K562 (cell line): ENCODE measurements at regions not wholly inside any gene's neighbourhood (a gene's known extent, or its start where the extent isn't known, plus 50 kb on each side); places are given as distances from the start of the nearest gene placed in this dataset.

Source experiments
- ATAC-seq: fragments of 200-7000 bp; cut with Tn5 transposase; 3 replicates; pipeline ENCODE4 v1.9.1; 2020; ENCODE audit warnings: moderate library complexity
- BruUV-seq: library from RNA; stranded (reverse); fragments of 400-500 nt; replicated peaks from 2 replicates; lab custom pipeline; 2021; lab: Mats Ljungman, UMichigan
- CTCF ChIA-PET: fragments of 300-600 bp; formaldehyde crosslinking; extraction: SDS; loops from one replicate; lab custom pipeline; 2021; ENCODE audit warnings: low intra/inter-chr PET ratio; lab: Yijun Ruan, JAX
- POLR2A ChIA-PET: fragments of 300-600, 350-650 bp; sonication (Branson Sonifier 250); formaldehyde crosslinking; extraction: SDS; loops from one replicate; lab custom pipeline; 2021; ENCODE audit warnings: antibody characterized with exemption, inconsistent platforms; lab: Yijun Ruan, JAX
- DNase-seq, 4 experiments: peaks; one replicate each; pipeline versions ENCODE4 v3.0.0 to v3.0.0-alpha.2; 2011 to 2018; ENCODE audit warnings: low spot score in 3 of 4, mixed read lengths in 3 of 4; ENCODE audit errors: extremely low read depth in 1 of 4
- FAIRE-seq: peaks from 2 replicates; lab custom pipeline; 2011; peaks lifted over from hg19 to GRCh38; lab: Jason Lieb, UNC
- H2AFZ ChIP-seq: 2 replicates; pipeline ENCODE4 v1.6.0; 2011; ENCODE audit warnings: low read depth, low read length, control low read depth, inconsistent platforms
- H3K27ac ChIP-seq: fragments of 200-600 bp; 3 replicates; pipeline ENCODE4 v1.8.0; 2011; ENCODE audit warnings: low read depth, mild to moderate bottlenecking, control low read depth, inconsistent platforms, low read length, moderate library complexity, mixed read lengths; ENCODE audit errors: extremely low read depth
- H3K27me3 ChIP-seq, 2 experiments: fragments of 300-600 bp in 1 of 2; 2 replicates in 1 of 2; 3 replicates in 1 of 2; pipeline versions ENCODE4 v1.6.0 to v1.8.0; 2011; ENCODE audit warnings: inconsistent platforms in 2 of 2, low read length in 2 of 2, mild to moderate bottlenecking in 1 of 2, mixed read lengths in 1 of 2, moderate library complexity in 1 of 2; ENCODE audit not compliant: control insufficient read depth in 2 of 2, insufficient read depth in 2 of 2
- H3K36me3 ChIP-seq: fragments of 300-600 bp; 3 replicates; pipeline ENCODE4 v1.8.0; 2011; ENCODE audit warnings: mild to moderate bottlenecking, low read length, inconsistent platforms; ENCODE audit not compliant: control insufficient read depth, insufficient read depth
- H3K4me1 ChIP-seq, 2 experiments: fragments of 200-600 bp in 1 of 2; replicated peaks in 1 of 2; 2 replicates in 1 of 2; 3 replicates in 1 of 2; pipeline versions ENCODE4 v1.5.1 to v1.8.0; 2011; ENCODE audit warnings: inconsistent platforms in 2 of 2, low read length in 2 of 2, mild to moderate bottlenecking in 1 of 2, mixed read lengths in 1 of 2, moderate library complexity in 1 of 2; ENCODE audit not compliant: control insufficient read depth in 2 of 2, insufficient read depth in 2 of 2
- H3K4me2 ChIP-seq: 2 replicates; pipeline ENCODE4 v1.6.1; 2011; ENCODE audit warnings: low read length, control low read depth, inconsistent platforms, mixed read lengths; ENCODE audit not compliant: insufficient read depth
- H3K4me3 ChIP-seq: fragments of 200-600 bp; sonication (generic), shearing (Covaris generic); 2 replicates; pipeline ENCODE4 v1.5.1; 2016; ENCODE audit warnings: control low read depth, inconsistent platforms
- H3K79me2 ChIP-seq: fragments of 200-600 bp; 3 replicates; pipeline ENCODE4 v1.8.0; 2011; ENCODE audit warnings: low read length, inconsistent platforms; ENCODE audit not compliant: control insufficient read depth, insufficient read depth
- H3K9ac ChIP-seq, 2 experiments: 2 replicates each; pipeline versions ENCODE4 v1.6.0 to v1.6.1; 2011; ENCODE audit warnings: low read depth in 2 of 2, low read length in 2 of 2, control low read depth in 1 of 2, inconsistent platforms in 1 of 2, mild to moderate bottlenecking in 1 of 2, mixed read lengths in 1 of 2; ENCODE audit not compliant: insufficient read depth in 1 of 2
- H3K9me1 ChIP-seq: one replicate; pipeline ENCODE4 v1.6.0; 2011; ENCODE audit warnings: inconsistent platforms, mild to moderate bottlenecking, low read length, moderate library complexity; ENCODE audit not compliant: control insufficient read depth, insufficient read depth
- H3K9me3 ChIP-seq: replicated peaks from 2 replicates; pipeline ENCODE4 v1.5.1; 2011; ENCODE audit warnings: low read depth, low read length, inconsistent platforms; ENCODE audit not compliant: control insufficient read depth, insufficient read depth
- H4K20me1 ChIP-seq: replicated peaks from 2 replicates; pipeline ENCODE4 v1.6.1; 2011; ENCODE audit warnings: low read length, inconsistent platforms, mixed read lengths; ENCODE audit not compliant: control insufficient read depth, insufficient read depth
- CAMTA2 ChIP-seq: fragments of 250-450 bp; sonication (Bioruptor Pico); conservative IDR thresholded peaks from 2 replicates; pipeline ENCODE4 v1.5.1; 2022
- FOXK1 ChIP-seq: sonication (generic); formaldehyde crosslinking; IDR thresholded peaks from 2 replicates; pipeline ENCODE4 v1.8.0; 2022; ENCODE audit warnings: missing genetic modification reagents, mild to moderate bottlenecking, borderline replicate concordance
- HEY1 ChIP-seq: fragments of 250-450 bp; sonication (Bioruptor Pico); IDR thresholded peaks from 2 replicates; pipeline ENCODE4 v1.5.0; 2020; ENCODE audit warnings: mild to moderate bottlenecking, moderate library complexity, borderline replicate concordance
- NONO ChIP-seq, 2 experiments: fragments of 200-400 bp in 1 of 2; fragments of 450-650 bp in 1 of 2; formaldehyde crosslinking in 1 of 2; IDR thresholded peaks; 2 replicates each; pipeline ENCODE4 v1.6.1; 2017; ENCODE audit warnings: low read depth in 2 of 2, mild to moderate bottlenecking in 2 of 2, moderate library complexity in 2 of 2, low read length in 1 of 2
- SRSF7 ChIP-seq: fragments of 200-400 bp; formaldehyde crosslinking; optimal IDR thresholded peaks from 2 replicates; pipeline ENCODE3; 2017; ENCODE audit warnings: mild to moderate bottlenecking, low read depth, low read length
- TAF15 ChIP-seq: fragments of 200-400 bp; formaldehyde crosslinking; IDR thresholded peaks from 2 replicates; pipeline ENCODE4 v1.6.1; 2017; ENCODE audit warnings: mild to moderate bottlenecking, low read depth, low read length, moderate library complexity
- USF1 ChIP-seq: sonication (generic); formaldehyde crosslinking; IDR thresholded peaks from 2 replicates; pipeline ENCODE4 v1.9.0; 2022; ENCODE audit warnings: mild to moderate bottlenecking, missing genetic modification reagents
- ZKSCAN1 ChIP-seq: fragments of 150-350 bp; IDR thresholded peaks from 2 replicates; pipeline ENCODE4 v1.6.1; 2016; ENCODE audit warnings: low read depth, low read length
- ZNF407 ChIP-seq: fragments of 450-650 bp; IDR thresholded peaks from 2 replicates; pipeline ENCODE4 v1.6.1; 2016; ENCODE audit warnings: low read depth
- ZNF717 ChIP-seq: fragments of 250-450 bp; sonication (Bioruptor Pico); IDR thresholded peaks from 2 replicates; pipeline ENCODE4 v1.5.0; 2021
- WGBS: fragments of 100-300 bp; shearing (Covaris generic); methylation state at CpG from one replicate; pipeline ENCODE4 v1.1.6; 2016; ENCODE audit warnings: low coverage, mixed read lengths; ENCODE audit not compliant: insufficient coverage; ENCODE audit errors: missing lambda C conversion rate; 5-methylcytosine and 5-hydroxymethylcytosine counted together
- in situ Hi-C: fragments of 300-500 bp; cut with MboI; formaldehyde crosslinking; loops from 4 replicates; pipeline ENCODE4 v1.15.0; 2018; ENCODE audit warnings: inconsistent platforms, mixed read lengths
- intact Hi-C: fragments of 100-400 bp; cut with micrococcal nuclease; formaldehyde crosslinking; loops from 2 replicates; pipeline ENCODE4 v1.14.2; 2022
- TF ChIP-seq, protein P1 (sequence below): fragments of 250-450 bp; sonication (Bioruptor Pico); IDR thresholded peaks from 2 replicates; pipeline ENCODE4 v1.8.0; 2022; ENCODE audit warnings: moderate library complexity, mild to moderate bottlenecking, inconsistent platforms
- TF ChIP-seq, protein P2 (sequence below): fragments of 250-450 bp; sonication (Bioruptor Pico); IDR thresholded peaks from 2 replicates; pipeline ENCODE4 v1.8.0; 2022; ENCODE audit warnings: inconsistent platforms

- H3K4me2 ChIP-seq: no peak overlapping the region
- no peaks in the 10 kb centered on the region for H3K4me1 ChIP-seq
- intact Hi-C loops (no loop called here), in situ Hi-C loops (no loop called here)
- H2AFZ ChIP-seq: no peak overlapping the region
- DNase-seq: no peak
- WGBS: 3% methylated on average over 3 of the region's 3 CpGs
- BruUV-seq: no TSS peak
- H3K79me2 ChIP-seq: no peaks in the 10 kb centered on the region
- TF ChIP-seq USF1 (CRISPR knock-in tag) (no peak), SRSF7 (no peak), ZKSCAN1 (no peak), TAF15 (no peak), CAMTA2 (no peak), FOXK1 (CRISPR knock-in tag) (no peak), ZNF407 (no peak), ZNF717 (no peak), NONO (IDR thresholded peaks at IDR 0.05; ENCODE audit: low read depth in 2 of 2, low read length in 1 of 2) (no peak), HEY1 (CRISPR knock-in tag) (no peak)
- TF ChIP-seq, protein P1, sequence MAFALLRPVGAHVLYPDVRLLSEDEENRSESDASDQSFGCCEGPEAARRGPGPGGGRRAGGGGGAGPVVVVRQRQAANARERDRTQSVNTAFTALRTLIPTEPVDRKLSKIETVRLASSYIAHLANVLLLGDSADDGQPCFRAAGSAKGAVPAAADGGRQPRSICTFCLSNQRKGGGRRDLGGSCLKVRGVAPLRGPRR (CRISPR knock-in tag): no peak
- TF ChIP-seq, protein P2, sequence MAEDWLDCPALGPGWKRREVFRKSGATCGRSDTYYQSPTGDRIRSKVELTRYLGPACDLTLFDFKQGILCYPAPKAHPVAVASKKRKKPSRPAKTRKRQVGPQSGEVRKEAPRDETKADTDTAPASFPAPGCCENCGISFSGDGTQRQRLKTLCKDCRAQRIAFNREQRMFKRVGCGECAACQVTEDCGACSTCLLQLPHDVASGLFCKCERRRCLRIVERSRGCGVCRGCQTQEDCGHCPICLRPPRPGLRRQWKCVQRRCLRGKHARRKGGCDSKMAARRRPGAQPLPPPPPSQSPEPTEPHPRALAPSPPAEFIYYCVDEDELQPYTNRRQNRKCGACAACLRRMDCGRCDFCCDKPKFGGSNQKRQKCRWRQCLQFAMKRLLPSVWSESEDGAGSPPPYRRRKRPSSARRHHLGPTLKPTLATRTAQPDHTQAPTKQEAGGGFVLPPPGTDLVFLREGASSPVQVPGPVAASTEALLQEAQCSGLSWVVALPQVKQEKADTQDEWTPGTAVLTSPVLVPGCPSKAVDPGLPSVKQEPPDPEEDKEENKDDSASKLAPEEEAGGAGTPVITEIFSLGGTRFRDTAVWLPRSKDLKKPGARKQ (CRISPR knock-in tag): no peak
- no peaks in the 10 kb centered on the region for H3K9me3 ChIP-seq
- no peak overlapping the region for H3K4me3 ChIP-seq
- H3K9ac ChIP-seq: no peak overlapping the region
- CTCF ChIA-PET: no interaction called here
- no peak overlapping the region for H3K27ac ChIP-seq
- POLR2A ChIA-PET: no interaction called here
- H4K20me1 ChIP-seq: no peaks in the 10 kb centered on the region
- ATAC-seq: no peak
- no peaks in the 10 kb centered on the region for H3K27me3 ChIP-seq
- FAIRE-seq: no peak
- no peaks in the 10 kb centered on the region for H3K36me3 ChIP-seq
- no peaks in the 10 kb centered on the region for H3K9me1 ChIP-seq
These were observed 80.8 kb upstream of the SEMA6A start for GRCh38 chr5:116655431-116655830.
